ENCODE measurements at regions not wholly inside any gene's neighbourhood (a gene's known extent, or its start where the extent isn't known, plus 50 kb on each side); places are given as distances from the start of the nearest gene placed in this dataset.

- no peak for DNase-seq
- TF ChIP-seq GATA1 (IDR thresholded peaks at IDR 0.05; ENCODE audit: low read depth, low read length), result no peak
- no peak for TF ChIP-seq POLR2A (IDR thresholded peaks at IDR 0.05; ENCODE audit: low read length)
Measured at GRCh38 chr4:132527817-132528216, 621.3 kb upstream of the PCDH10 start.

- peak in 1 of 2 experiments; percentile 8 for DNase-seq
- TF ChIP-seq POLR2A (IDR thresholded peaks at IDR 0.05; ENCODE audit: low read length), result no peak
- no peak for TF ChIP-seq GATA1 (IDR thresholded peaks at IDR 0.05; ENCODE audit: low read depth, low read length)
Measured at GRCh38 chr4:132530861-132531260, 618.2 kb upstream of the PCDH10 start.

GRCh38 chr4:132540268-132540667, 608.8 kb upstream of the PCDH10 start:
- no peak for DNase-seq
- no peak for TF ChIP-seq GATA1 (IDR thresholded peaks at IDR 0.05; ENCODE audit: low read depth, low read length)
- TF ChIP-seq POLR2A (IDR thresholded peaks at IDR 0.05; ENCODE audit: low read length), result no peak

GRCh38 chr4:132540797-132541196, 608.3 kb upstream of the PCDH10 start:
- TF ChIP-seq GATA1 (IDR thresholded peaks at IDR 0.05; ENCODE audit: low read depth, low read length), result no peak
- no peak for TF ChIP-seq POLR2A (IDR thresholded peaks at IDR 0.05; ENCODE audit: low read length)
- no peak for DNase-seq

- no peak for DNase-seq
- TF ChIP-seq GATA1 (IDR thresholded peaks at IDR 0.05; ENCODE audit: low read depth, low read length), result no peak
Measured at GRCh38 chr4:132542228-132542627, 606.9 kb upstream of the PCDH10 start.

- no peak for DNase-seq
Measured at GRCh38 chr4:132548463-132548862, 600.6 kb upstream of the PCDH10 start.

GRCh38 chr4:132556316-132556715, 592.8 kb upstream of the PCDH10 start:
- TF ChIP-seq GATA1 (IDR thresholded peaks at IDR 0.05; ENCODE audit: low read depth, low read length) (no peak), POLR2A (IDR thresholded peaks at IDR 0.05; ENCODE audit: low read length) (no peak)
- DNase-seq, result no peak

More at GRCh38 chr4:132548463-132548862, 600.6 kb upstream of the PCDH10 start:
- no peak for TF ChIP-seq POLR2A (IDR thresholded peaks at IDR 0.05; ENCODE audit: low read length)
- TF ChIP-seq GATA1 (IDR thresholded peaks at IDR 0.05; ENCODE audit: low read depth, low read length), result no peak

GRCh38 chr4:132557660-132558059, 591.4 kb upstream of the PCDH10 start:
- no peak for DNase-seq

GRCh38 chr4:132564920-132565319, 584.2 kb upstream of the PCDH10 start:
- TF ChIP-seq POLR2A (IDR thresholded peaks at IDR 0.05; ENCODE audit: low read length), result no peak
- no peak for TF ChIP-seq GATA1 (IDR thresholded peaks at IDR 0.05; ENCODE audit: low read depth, low read length)
- DNase-seq, result no peak

More at GRCh38 chr4:132557660-132558059, 591.4 kb upstream of the PCDH10 start:
- no peak for TF ChIP-seq POLR2A (IDR thresholded peaks at IDR 0.05; ENCODE audit: low read length)
- TF ChIP-seq GATA1 (IDR thresholded peaks at IDR 0.05; ENCODE audit: low read depth, low read length), result no peak

- DNase-seq, result no peak
- TF ChIP-seq GATA1 (IDR thresholded peaks at IDR 0.05; ENCODE audit: low read depth, low read length) (no peak), POLR2A (IDR thresholded peaks at IDR 0.05; ENCODE audit: low read length) (no peak)
Measured at GRCh38 chr4:132565542-132565941, 583.6 kb upstream of the PCDH10 start.

- no peak for DNase-seq
- no peak for TF ChIP-seq POLR2A (IDR thresholded peaks at IDR 0.05; ENCODE audit: low read length)
- TF ChIP-seq GATA1 (IDR thresholded peaks at IDR 0.05; ENCODE audit: low read depth, low read length), result no peak
Measured at GRCh38 chr4:132572210-132572609, 576.9 kb upstream of the PCDH10 start.

GRCh38 chr4:132587626-132588025, 561.5 kb upstream of the PCDH10 start:
- TF ChIP-seq GATA1 (IDR thresholded peaks at IDR 0.05; ENCODE audit: low read depth, low read length) (no peak), POLR2A (IDR thresholded peaks at IDR 0.05; ENCODE audit: low read length) (no peak)
- no peak for DNase-seq

GRCh38 chr4:132592340-132592739, 556.8 kb upstream of the PCDH10 start:
- no peak for DNase-seq
- TF ChIP-seq POLR2A (IDR thresholded peaks at IDR 0.05; ENCODE audit: low read length) (no peak), GATA1 (IDR thresholded peaks at IDR 0.05; ENCODE audit: low read depth, low read length) (no peak)

- TF ChIP-seq POLR2A (IDR thresholded peaks at IDR 0.05; ENCODE audit: low read length) (no peak), GATA1 (IDR thresholded peaks at IDR 0.05; ENCODE audit: low read depth, low read length) (no peak)
Measured at GRCh38 chr4:132592850-132593249, 556.2 kb upstream of the PCDH10 start.

GRCh38 chr4:132593717-132594400, 555.2 kb upstream of the PCDH10 start:
- DNase-seq, result no peak

More at GRCh38 chr4:132592850-132593249, 556.2 kb upstream of the PCDH10 start:
- DNase-seq, result no peak

More at GRCh38 chr4:132593717-132594400, 555.2 kb upstream of the PCDH10 start:
- TF ChIP-seq GATA1 (IDR thresholded peaks at IDR 0.05; ENCODE audit: low read depth, low read length), result no peak
- no peak for TF ChIP-seq POLR2A (IDR thresholded peaks at IDR 0.05; ENCODE audit: low read length)
